Endothelial cell (in vitro differentiated cells): ENCODE measurements at regions not wholly inside any gene's neighbourhood (a gene's known extent, or its start where the extent isn't known, plus 50 kb on each side); places are given as distances from the start of the nearest gene placed in this dataset.

ENCODE experiments used
- DNase-seq: peaks from one replicate; pipeline ENCODE4 v3.0.0; 2021; ENCODE audit warnings: low spot score
- H3K27ac Mint-ChIP-seq: one replicate; pipeline ENCODE4 v1.8.0; 2021; ENCODE audit warnings: mixed read lengths, inconsistent platforms; ENCODE audit not compliant: unreplicated experiment
- H3K27me3 Mint-ChIP-seq: one replicate; pipeline ENCODE4 v1.8.0; 2021; ENCODE audit warnings: mild to moderate bottlenecking, moderate library complexity, mixed read lengths, inconsistent platforms; ENCODE audit not compliant: unreplicated experiment
- H3K36me3 Mint-ChIP-seq: one replicate; pipeline ENCODE4 v1.8.0; 2021; ENCODE audit warnings: mild to moderate bottlenecking, low read depth, mixed read lengths, inconsistent platforms; ENCODE audit not compliant: unreplicated experiment
- H3K4me1 Mint-ChIP-seq: one replicate; pipeline ENCODE4 v1.8.0; 2021; ENCODE audit warnings: mild to moderate bottlenecking, mixed read lengths, inconsistent platforms; ENCODE audit not compliant: unreplicated experiment
- H3K4me3 Mint-ChIP-seq: one replicate; pipeline ENCODE4 v1.8.0; 2021; ENCODE audit warnings: mild to moderate bottlenecking, mixed read lengths, inconsistent platforms; ENCODE audit not compliant: unreplicated experiment
- H3K9me3 Mint-ChIP-seq: one replicate; pipeline ENCODE4 v1.8.0; 2021; ENCODE audit warnings: mixed read lengths, inconsistent platforms; ENCODE audit not compliant: unreplicated experiment
- CTCF ChIP-seq: fragments of 200-600 bp; sonication (generic); IDR thresholded peaks from one replicate; pipeline ENCODE4 v1.5.0; 2021; ENCODE audit warnings: antibody characterized with exemption; ENCODE audit not compliant: unreplicated experiment

GRCh38 chr18:78812067-78812466, 167.6 kb upstream of the SALL3 start:
- Mint-ChIP-seq H3K4me1 (no peaks in the 10 kb centered on the region), H3K36me3 (peaks cover 12% of the 10 kb centered on the region), H3K27me3 (peaks cover 14% of the 10 kb centered on the region), H3K4me3 (no peak overlapping the region), H3K27ac (no peak overlapping the region), H3K9me3 (peaks cover 38% of the 10 kb centered on the region)
- no peak for TF ChIP-seq CTCF
- DNase-seq: no peak

- H3K27ac Mint-ChIP-seq: no peak overlapping the region
Measured at GRCh38 chr18:78813156-78813555, 166.5 kb upstream of the SALL3 start.

GRCh38 chr18:78813936-78814710, 165.5 kb upstream of the SALL3 start:
- no peaks in the 10 kb centered on the region for H3K4me1 Mint-ChIP-seq
- peaks cover 14% of the 10 kb centered on the region for H3K27me3 Mint-ChIP-seq
- H3K27ac Mint-ChIP-seq: no peak overlapping the region
- TF ChIP-seq CTCF: no peak
- no peak overlapping the region for H3K4me3 Mint-ChIP-seq
- peaks cover 22% of the 10 kb centered on the region for H3K36me3 Mint-ChIP-seq
- peaks cover 54% of the 10 kb centered on the region for H3K9me3 Mint-ChIP-seq
- DNase-seq: no peak

More at GRCh38 chr18:78813156-78813555, 166.5 kb upstream of the SALL3 start:
- H3K36me3 Mint-ChIP-seq: peaks cover 17% of the 10 kb centered on the region
- TF ChIP-seq CTCF: no peak
- peaks cover 48% of the 10 kb centered on the region for H3K9me3 Mint-ChIP-seq
- no peak overlapping the region for H3K4me3 Mint-ChIP-seq
- H3K4me1 Mint-ChIP-seq: no peaks in the 10 kb centered on the region
- peaks cover 14% of the 10 kb centered on the region for H3K27me3 Mint-ChIP-seq
- DNase-seq: no peak

- Mint-ChIP-seq H3K4me3 (no peak overlapping the region), H3K9me3 (peaks cover 47% of the 10 kb centered on the region), H3K27ac (no peak overlapping the region), H3K27me3 (peaks cover 11% of the 10 kb centered on the region), H3K36me3 (peaks cover 18% of the 10 kb centered on the region), H3K4me1 (no peaks in the 10 kb centered on the region)
- TF ChIP-seq CTCF: no peak
- no peak for DNase-seq
Measured at GRCh38 chr18:78814766-78815165, 164.9 kb upstream of the SALL3 start.

- peaks cover 46% of the 10 kb centered on the region for H3K9me3 Mint-ChIP-seq
- H3K27ac Mint-ChIP-seq: no peak overlapping the region
- TF ChIP-seq CTCF: no peak
- H3K4me3 Mint-ChIP-seq: no peak overlapping the region
- H3K36me3 Mint-ChIP-seq: peaks cover 18% of the 10 kb centered on the region
- no peak for DNase-seq
- no peaks in the 10 kb centered on the region for H3K4me1 Mint-ChIP-seq
- H3K27me3 Mint-ChIP-seq: peaks cover 13% of the 10 kb centered on the region
Measured at GRCh38 chr18:78816114-78816513, 163.5 kb upstream of the SALL3 start.
